Vagina (tissue), 2 donors: ENCODE measurements at regions not wholly inside any gene's neighbourhood (a gene's known extent, or its start where the extent isn't known, plus 50 kb on each side); places are given as distances from the start of the nearest gene placed in this dataset.

ENCODE experiments used
- POLR2A ChIP-seq, 2 donors: fragments of 450-650 bp; IDR thresholded peaks; one replicate each; pipeline ENCODE4 v1.6.1; 2017; ENCODE audit warnings: antibody characterized with exemption in 2 of 2, mild to moderate bottlenecking in 2 of 2, moderate library complexity in 2 of 2
- POLR2AphosphoS5 ChIP-seq, 2 donors: sonication (generic); formaldehyde crosslinking; IDR thresholded peaks; one replicate each; pipeline ENCODE4 v1.9.0; 2017; ENCODE audit warnings: antibody characterized with exemption in 2 of 2, mild to moderate bottlenecking in 2 of 2, low read depth in 1 of 2; ENCODE audit not compliant: insufficient read depth in 1 of 2
- TF ChIP-seq, protein P1 (sequence below), 3 experiments: fragments of 450-650 bp in 2 of 3; fragments of 200-600 bp in 1 of 3; sonication (generic) in 1 of 3; IDR thresholded peaks; one replicate each; pipeline ENCODE4 v1.5.1; 2017 to 2019; ENCODE audit warnings: antibody characterized with exemption in 3 of 3, mild to moderate bottlenecking in 2 of 3, moderate library complexity in 2 of 3

DNA sequence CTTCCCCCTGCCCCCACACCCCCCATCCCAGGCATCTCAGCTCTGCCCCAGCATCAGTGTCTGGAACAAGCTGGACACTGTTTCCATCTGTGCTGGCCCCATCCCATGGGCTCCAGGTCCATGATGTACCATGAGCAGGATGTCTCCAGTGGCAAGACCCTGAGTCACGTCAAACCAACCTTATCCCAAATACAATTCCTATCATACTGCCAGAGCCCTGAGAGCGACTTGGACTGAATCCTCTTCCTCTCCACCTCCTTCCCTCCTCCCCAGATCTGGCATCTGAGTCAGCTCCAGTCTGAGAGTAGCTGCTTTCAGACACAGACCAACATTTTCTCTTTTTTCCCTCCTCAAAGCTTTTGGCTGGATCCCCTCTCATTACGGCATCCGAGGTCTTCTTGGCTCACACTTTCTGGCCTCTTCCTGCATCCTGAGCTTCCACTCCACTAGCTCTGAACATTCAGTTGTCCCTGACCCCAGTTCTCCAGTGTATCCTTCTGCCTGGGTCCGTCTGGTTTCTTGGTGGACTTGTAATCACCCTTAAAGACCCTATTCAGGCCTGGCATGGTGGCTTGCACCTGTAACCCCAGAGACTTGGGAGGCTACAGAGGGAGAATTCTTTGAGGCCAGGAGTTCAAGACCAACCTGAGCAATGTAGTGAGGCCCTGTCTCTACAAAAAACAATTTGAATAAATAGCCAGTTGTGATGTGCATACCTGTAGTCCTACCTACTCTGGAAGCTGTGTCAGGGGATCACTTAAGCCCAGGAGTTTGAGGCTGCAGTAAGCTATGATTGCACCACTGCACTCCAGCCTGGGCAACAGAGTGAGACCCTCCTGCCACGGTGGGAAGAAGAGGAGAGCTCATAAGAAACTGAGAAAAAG, 68.3 kb downstream of the ACKR3 start:
- TF ChIP-seq, protein P1, sequence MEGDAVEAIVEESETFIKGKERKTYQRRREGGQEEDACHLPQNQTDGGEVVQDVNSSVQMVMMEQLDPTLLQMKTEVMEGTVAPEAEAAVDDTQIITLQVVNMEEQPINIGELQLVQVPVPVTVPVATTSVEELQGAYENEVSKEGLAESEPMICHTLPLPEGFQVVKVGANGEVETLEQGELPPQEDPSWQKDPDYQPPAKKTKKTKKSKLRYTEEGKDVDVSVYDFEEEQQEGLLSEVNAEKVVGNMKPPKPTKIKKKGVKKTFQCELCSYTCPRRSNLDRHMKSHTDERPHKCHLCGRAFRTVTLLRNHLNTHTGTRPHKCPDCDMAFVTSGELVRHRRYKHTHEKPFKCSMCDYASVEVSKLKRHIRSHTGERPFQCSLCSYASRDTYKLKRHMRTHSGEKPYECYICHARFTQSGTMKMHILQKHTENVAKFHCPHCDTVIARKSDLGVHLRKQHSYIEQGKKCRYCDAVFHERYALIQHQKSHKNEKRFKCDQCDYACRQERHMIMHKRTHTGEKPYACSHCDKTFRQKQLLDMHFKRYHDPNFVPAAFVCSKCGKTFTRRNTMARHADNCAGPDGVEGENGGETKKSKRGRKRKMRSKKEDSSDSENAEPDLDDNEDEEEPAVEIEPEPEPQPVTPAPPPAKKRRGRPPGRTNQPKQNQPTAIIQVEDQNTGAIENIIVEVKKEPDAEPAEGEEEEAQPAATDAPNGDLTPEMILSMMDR (IDR thresholded peaks at IDR 0.05), result no peak
- TF ChIP-seq POLR2AphosphoS5 (IDR thresholded peaks at IDR 0.05; ENCODE audit: insufficient read depth in 1 of 2, low read depth in 1 of 2) (no peak), POLR2A (IDR thresholded peaks at IDR 0.05) (no peak)
